Type B pancreatic cell (in vitro differentiated cells): ENCODE measurements at regions not wholly inside any gene's neighbourhood (a gene's known extent, or its start where the extent isn't known, plus 50 kb on each side); places are given as distances from the start of the nearest gene placed in this dataset.

Experiments
- DNase-seq: peaks from one replicate; pipeline ENCODE4 v3.0.0; 2021; ENCODE audit warnings: mixed read lengths; ENCODE audit not compliant: unreplicated experiment; ENCODE audit errors: extremely low spot score
- H3K27ac Mint-ChIP-seq: 2 replicates; pipeline ENCODE4 v1.8.0; 2021; ENCODE audit warnings: mild to moderate bottlenecking, mixed read lengths
- H3K27me3 Mint-ChIP-seq: 2 replicates; pipeline ENCODE4 v1.8.0; 2021; ENCODE audit warnings: mixed read lengths
- H3K36me3 Mint-ChIP-seq: 2 replicates; pipeline ENCODE4 v1.8.0; 2021; ENCODE audit warnings: mixed read lengths
- H3K4me1 Mint-ChIP-seq: one replicate; pipeline ENCODE4 v1.8.0; 2021; ENCODE audit warnings: mixed read lengths; ENCODE audit not compliant: unreplicated experiment
- H3K4me3 Mint-ChIP-seq: 2 replicates; pipeline ENCODE4 v1.8.0; 2021; ENCODE audit warnings: mild to moderate bottlenecking, mixed read lengths
- H3K9me3 Mint-ChIP-seq: 2 replicates; pipeline ENCODE4 v1.8.0; 2021; ENCODE audit warnings: mixed read lengths
- TF ChIP-seq, protein P1 (sequence below): fragments of 200-600 bp; sonication (generic); conservative IDR thresholded peaks from 2 replicates; pipeline ENCODE4 v1.5.0; 2021; ENCODE audit warnings: antibody characterized with exemption, mild to moderate bottlenecking

DNA sequence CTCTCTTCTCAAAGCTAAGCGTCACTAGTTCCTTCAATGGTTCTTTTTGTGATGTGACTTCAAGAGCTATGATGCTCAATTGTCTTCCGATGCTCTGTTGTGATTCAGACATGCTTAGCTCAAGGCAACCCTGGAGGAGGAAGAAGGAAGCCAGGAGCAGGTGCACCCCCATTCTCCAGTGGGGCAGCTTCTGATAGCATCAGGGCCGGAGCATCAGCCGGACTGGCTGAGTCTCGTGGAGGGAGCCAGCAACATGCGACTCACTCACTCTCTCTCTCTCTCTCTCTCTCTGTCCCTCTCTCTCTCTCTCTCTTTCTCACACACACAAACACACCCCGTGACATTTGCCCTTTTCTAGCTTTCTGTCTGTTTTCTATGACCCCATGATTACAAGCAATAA lies 140.2 kb downstream of the HSD17B3 start:
- TF ChIP-seq, protein P1, sequence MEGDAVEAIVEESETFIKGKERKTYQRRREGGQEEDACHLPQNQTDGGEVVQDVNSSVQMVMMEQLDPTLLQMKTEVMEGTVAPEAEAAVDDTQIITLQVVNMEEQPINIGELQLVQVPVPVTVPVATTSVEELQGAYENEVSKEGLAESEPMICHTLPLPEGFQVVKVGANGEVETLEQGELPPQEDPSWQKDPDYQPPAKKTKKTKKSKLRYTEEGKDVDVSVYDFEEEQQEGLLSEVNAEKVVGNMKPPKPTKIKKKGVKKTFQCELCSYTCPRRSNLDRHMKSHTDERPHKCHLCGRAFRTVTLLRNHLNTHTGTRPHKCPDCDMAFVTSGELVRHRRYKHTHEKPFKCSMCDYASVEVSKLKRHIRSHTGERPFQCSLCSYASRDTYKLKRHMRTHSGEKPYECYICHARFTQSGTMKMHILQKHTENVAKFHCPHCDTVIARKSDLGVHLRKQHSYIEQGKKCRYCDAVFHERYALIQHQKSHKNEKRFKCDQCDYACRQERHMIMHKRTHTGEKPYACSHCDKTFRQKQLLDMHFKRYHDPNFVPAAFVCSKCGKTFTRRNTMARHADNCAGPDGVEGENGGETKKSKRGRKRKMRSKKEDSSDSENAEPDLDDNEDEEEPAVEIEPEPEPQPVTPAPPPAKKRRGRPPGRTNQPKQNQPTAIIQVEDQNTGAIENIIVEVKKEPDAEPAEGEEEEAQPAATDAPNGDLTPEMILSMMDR: no peak
- peaks cover 11% of the 10 kb centered on the region for H3K4me1 Mint-ChIP-seq
- DNase-seq: no peak

DNA sequence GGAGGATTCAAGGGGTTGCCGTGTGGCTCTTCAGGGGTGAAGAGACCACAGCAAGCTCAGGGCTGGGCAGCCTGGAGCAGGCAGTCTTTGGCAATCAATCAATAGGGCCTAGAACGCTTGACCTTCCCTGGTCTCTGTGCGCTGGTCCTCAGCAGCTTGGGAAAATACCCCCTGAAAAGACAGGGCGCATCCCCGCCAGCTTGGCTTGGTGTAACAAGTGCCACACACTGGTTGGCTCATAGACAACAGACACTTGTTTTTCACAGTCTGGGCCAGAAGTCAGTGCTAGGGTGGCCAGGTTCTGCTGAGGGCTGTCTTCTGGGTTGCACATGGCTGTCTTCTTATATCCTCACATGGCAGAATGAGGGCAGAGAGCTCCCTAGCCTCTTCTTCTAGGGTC lies 141.1 kb downstream of the HSD17B3 start:
- peaks cover 14% of the 10 kb centered on the region for H3K9me3 Mint-ChIP-seq
- no peaks in the 10 kb centered on the region for H3K36me3 Mint-ChIP-seq
- no peak overlapping the region for H3K4me3 Mint-ChIP-seq
- peaks cover 17% of the 10 kb centered on the region for H3K27me3 Mint-ChIP-seq
- H3K27ac Mint-ChIP-seq: no peak overlapping the region
- peaks cover 21% of the 10 kb centered on the region for H3K4me1 Mint-ChIP-seq
- DNase-seq: no peak
- TF ChIP-seq, protein P1: no peak

More for the DNA sequence above, 140.2 kb downstream of the HSD17B3 start:
- Mint-ChIP-seq H3K27me3 (peaks cover 17% of the 10 kb centered on the region), H3K4me3 (no peak overlapping the region), H3K27ac (no peak overlapping the region), H3K36me3 (no peaks in the 10 kb centered on the region), H3K9me3 (peaks cover 14% of the 10 kb centered on the region)

DNA sequence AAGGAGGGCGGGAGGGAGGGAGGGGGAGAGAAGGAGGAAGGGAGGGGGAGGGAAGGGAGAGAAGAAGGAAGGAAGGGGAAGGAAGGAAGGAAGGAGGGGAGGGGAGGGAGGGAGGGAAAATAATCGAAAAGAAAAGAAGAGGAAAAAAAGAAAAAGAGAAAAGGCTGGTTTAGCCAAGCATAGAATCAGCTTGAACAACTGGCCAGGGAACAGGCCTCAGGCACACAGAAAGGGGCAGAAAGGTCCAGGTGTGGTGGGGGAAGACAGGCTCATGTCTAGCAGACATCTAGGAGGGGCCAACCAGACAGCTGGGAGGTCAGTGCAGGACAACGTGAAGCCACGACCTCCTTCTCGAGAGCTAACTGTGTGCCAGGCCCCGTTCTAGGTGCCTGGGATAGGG lies 141.8 kb downstream of the HSD17B3 start:
- no peak overlapping the region for H3K27ac Mint-ChIP-seq
- no peaks in the 10 kb centered on the region for H3K36me3 Mint-ChIP-seq
- TF ChIP-seq, protein P1: no peak
- H3K4me1 Mint-ChIP-seq: peaks cover 23% of the 10 kb centered on the region
- peaks cover 14% of the 10 kb centered on the region for H3K9me3 Mint-ChIP-seq
- H3K4me3 Mint-ChIP-seq: no peak overlapping the region
- peaks cover 17% of the 10 kb centered on the region for H3K27me3 Mint-ChIP-seq
- no peak for DNase-seq

DNA sequence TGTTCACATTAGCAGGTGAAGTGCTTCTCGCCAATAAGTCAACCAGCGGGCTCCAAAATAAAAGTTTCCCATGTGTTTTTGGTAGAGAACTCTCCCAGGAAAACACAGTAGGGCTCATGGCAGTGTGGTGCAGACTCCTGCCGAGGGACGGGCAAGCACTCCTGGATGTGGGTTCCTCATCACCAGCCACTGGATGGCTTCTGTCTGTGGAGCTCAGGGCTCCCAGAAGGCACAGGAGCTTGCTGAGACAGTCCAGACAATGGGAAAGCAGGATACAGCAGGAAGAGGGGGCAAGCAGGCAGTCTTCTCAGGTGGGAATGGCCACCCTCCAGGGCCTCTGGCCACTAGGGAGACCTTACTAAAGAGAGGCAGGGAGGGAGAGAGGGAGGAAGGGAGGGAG lies 142.4 kb downstream of the HSD17B3 start:
- Mint-ChIP-seq H3K36me3 (no peaks in the 10 kb centered on the region), H3K27me3 (peaks cover 17% of the 10 kb centered on the region), H3K9me3 (peaks cover 14% of the 10 kb centered on the region), H3K4me1 (peaks cover 23% of the 10 kb centered on the region), H3K27ac (no peak overlapping the region), H3K4me3 (no peak overlapping the region)
- TF ChIP-seq, protein P1: no peak
- DNase-seq: no peak

DNA sequence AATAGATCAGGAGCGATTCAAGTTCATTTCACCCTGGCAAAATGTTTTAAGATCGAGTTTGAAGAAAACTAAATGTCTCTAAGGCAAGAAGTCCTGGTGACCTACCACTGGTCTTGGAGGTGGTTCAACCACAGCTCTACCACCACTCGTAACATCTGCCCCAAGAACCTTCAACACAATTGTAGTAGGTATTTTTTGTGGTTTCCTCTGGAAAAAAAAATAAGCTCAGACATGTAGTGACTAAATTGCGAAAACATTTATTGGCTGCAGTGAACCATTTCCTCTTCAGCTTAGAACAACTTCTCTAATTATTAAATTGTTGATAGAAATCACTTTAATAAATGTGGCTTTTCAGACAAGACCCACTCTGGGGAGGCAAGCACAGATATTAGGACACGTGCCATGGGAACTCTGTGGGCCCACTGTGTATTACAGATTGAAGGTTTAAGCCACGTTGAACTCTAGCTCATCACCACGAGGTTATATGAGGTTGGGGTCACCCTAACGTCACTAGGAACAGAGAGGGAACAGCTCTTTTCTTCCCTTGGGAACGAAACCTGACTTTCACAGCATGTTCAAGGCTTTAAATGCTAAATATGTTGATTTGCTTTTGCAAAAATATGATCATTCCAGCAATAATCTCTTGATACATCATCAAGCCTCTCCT lies 142.9 kb downstream of the HSD17B3 start:
- no peak overlapping the region for H3K4me3 Mint-ChIP-seq
- no peak for DNase-seq
- H3K36me3 Mint-ChIP-seq: no peaks in the 10 kb centered on the region
- peaks cover 23% of the 10 kb centered on the region for H3K4me1 Mint-ChIP-seq
- peaks cover 17% of the 10 kb centered on the region for H3K27me3 Mint-ChIP-seq
- H3K9me3 Mint-ChIP-seq: peaks cover 14% of the 10 kb centered on the region
- TF ChIP-seq, protein P1: no peak
- H3K27ac Mint-ChIP-seq: no peak overlapping the region
